Vagina (tissue), 2 donors: ENCODE measurements at regions not wholly inside any gene's neighbourhood (a gene's known extent, or its start where the extent isn't known, plus 50 kb on each side); places are given as distances from the start of the nearest gene placed in this dataset.

ENCODE experiments used
- POLR2A ChIP-seq, 2 donors: fragments of 450-650 bp; IDR thresholded peaks; one replicate each; pipeline ENCODE4 v1.6.1; 2017; ENCODE audit warnings: antibody characterized with exemption in 2 of 2, mild to moderate bottlenecking in 2 of 2, moderate library complexity in 2 of 2
- TF ChIP-seq, protein P1 (sequence below), 3 experiments: fragments of 450-650 bp in 2 of 3; fragments of 200-600 bp in 1 of 3; sonication (generic) in 1 of 3; IDR thresholded peaks; one replicate each; pipeline ENCODE4 v1.5.1; 2017 to 2019; ENCODE audit warnings: antibody characterized with exemption in 3 of 3, mild to moderate bottlenecking in 2 of 3, moderate library complexity in 2 of 3

DNA sequence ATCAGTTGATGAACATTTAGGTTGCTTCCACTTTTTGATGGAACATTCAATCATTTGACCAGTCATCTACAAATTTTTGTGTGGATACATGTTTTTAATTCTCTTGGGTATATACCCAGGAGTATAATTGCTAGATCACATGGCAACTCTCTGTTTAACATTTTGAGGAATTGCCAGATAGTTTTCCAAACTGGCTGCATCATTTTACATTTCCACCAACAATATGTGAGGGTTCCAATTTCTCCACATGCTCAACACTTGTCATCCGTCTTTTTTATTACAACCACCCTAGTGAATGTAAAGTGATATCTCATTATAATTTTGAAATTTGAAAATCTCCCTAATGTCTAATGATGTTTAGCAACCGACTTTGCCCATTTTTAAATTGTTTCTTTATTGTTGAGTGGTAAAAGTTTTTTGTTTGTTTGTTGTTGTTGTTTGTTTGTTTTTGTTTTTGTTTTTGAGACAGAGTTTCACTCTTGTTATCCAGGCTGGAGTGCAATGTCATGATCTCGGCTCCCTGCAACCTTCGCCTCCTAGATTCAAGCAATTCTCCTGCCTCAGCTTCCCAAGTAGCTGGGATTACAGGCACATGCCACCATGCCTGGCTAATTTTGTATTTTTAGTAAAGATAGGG, 53.7 kb upstream of the PDYN start:
- TF ChIP-seq, protein P1, sequence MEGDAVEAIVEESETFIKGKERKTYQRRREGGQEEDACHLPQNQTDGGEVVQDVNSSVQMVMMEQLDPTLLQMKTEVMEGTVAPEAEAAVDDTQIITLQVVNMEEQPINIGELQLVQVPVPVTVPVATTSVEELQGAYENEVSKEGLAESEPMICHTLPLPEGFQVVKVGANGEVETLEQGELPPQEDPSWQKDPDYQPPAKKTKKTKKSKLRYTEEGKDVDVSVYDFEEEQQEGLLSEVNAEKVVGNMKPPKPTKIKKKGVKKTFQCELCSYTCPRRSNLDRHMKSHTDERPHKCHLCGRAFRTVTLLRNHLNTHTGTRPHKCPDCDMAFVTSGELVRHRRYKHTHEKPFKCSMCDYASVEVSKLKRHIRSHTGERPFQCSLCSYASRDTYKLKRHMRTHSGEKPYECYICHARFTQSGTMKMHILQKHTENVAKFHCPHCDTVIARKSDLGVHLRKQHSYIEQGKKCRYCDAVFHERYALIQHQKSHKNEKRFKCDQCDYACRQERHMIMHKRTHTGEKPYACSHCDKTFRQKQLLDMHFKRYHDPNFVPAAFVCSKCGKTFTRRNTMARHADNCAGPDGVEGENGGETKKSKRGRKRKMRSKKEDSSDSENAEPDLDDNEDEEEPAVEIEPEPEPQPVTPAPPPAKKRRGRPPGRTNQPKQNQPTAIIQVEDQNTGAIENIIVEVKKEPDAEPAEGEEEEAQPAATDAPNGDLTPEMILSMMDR (IDR thresholded peaks at IDR 0.05) = no peak
- TF ChIP-seq POLR2A (IDR thresholded peaks at IDR 0.05) = no peak
